Lung (tissue), 11 donors: ENCODE measurements at regions not wholly inside any gene's neighbourhood (a gene's known extent, or its start where the extent isn't known, plus 50 kb on each side); places are given as distances from the start of the nearest gene placed in this dataset.

ENCODE experiments used
- ATAC-seq: fragments of 200-7000 bp; cut with Tn5 transposase; one replicate; pipeline ENCODE4 v1.9.1; 2020; ENCODE audit warnings: moderate number of reproducible peaks; ENCODE audit not compliant: insufficient read depth, low FRiP score
- DNase-seq, 3 donors: peaks; one replicate each; pipeline ENCODE4 v3.0.0-alpha.2; 2013 to 2017
- H3K27ac ChIP-seq, 2 donors: one replicate each; pipeline ENCODE4 v1.5.1; 2013; ENCODE audit warnings: mild to moderate bottlenecking in 2 of 2, moderate library complexity in 2 of 2, control low read depth in 1 of 2, inconsistent platforms in 1 of 2, low read depth in 1 of 2, low read length in 1 of 2
- H3K27me3 ChIP-seq, 3 donors: one replicate each; pipeline ENCODE4 v1.5.1; 2013; ENCODE audit warnings: low read length in 2 of 3; ENCODE audit not compliant: control insufficient read depth in 3 of 3, insufficient read depth in 3 of 3
- H3K36me3 ChIP-seq, 4 donors: one replicate each; pipeline ENCODE4 v1.5.1; 2013; ENCODE audit warnings: low read length in 4 of 4, mild to moderate bottlenecking in 1 of 4, moderate library complexity in 1 of 4; ENCODE audit not compliant: control insufficient read depth in 4 of 4, insufficient read depth in 4 of 4
- H3K4me1 ChIP-seq, 5 donors: one replicate each; pipeline ENCODE4 v1.5.1; 2013; ENCODE audit warnings: low read length in 5 of 5, mild to moderate bottlenecking in 2 of 5, moderate library complexity in 1 of 5; ENCODE audit not compliant: control insufficient read depth in 5 of 5, insufficient read depth in 5 of 5
- H3K4me3 ChIP-seq: one replicate; pipeline ENCODE4 v1.5.1; 2013; ENCODE audit warnings: mild to moderate bottlenecking, control low read depth, moderate library complexity
- H3K9ac ChIP-seq, 2 donors: one replicate each; pipeline ENCODE4 v1.5.1; 2013; ENCODE audit warnings: low read length in 2 of 2, control low read depth in 1 of 2; ENCODE audit not compliant: insufficient read depth in 1 of 2
- H3K9me3 ChIP-seq, 4 donors: one replicate each; pipeline ENCODE4 v1.5.1; 2013; ENCODE audit warnings: low read length in 3 of 4, mild to moderate bottlenecking in 1 of 4, moderate library complexity in 1 of 4; ENCODE audit not compliant: control insufficient read depth in 4 of 4, insufficient read depth in 3 of 4
- WGBS, 2 donors: extraction: QIAGEN DNeasy Blood & Tissue Kit; methylation state at CpG; one replicate each; pipeline ENCODE4 v1.1.7; 2013; 5-methylcytosine and 5-hydroxymethylcytosine counted together
- TF ChIP-seq, protein P1 (sequence below): IDR thresholded peaks from 2 replicates; pipeline ENCODE4 v1.5.1; 2012; ENCODE audit warnings: mild to moderate bottlenecking; ENCODE audit errors: control extremely low read depth, extremely low read depth
- donor health status: control.
- donor health status: control.
- donor health status: Bipolar disorder and iron deficiency.
- donor health status: healthy.
- donor health status: DM: yes; HTN: yes; CAD: no.

DNA sequence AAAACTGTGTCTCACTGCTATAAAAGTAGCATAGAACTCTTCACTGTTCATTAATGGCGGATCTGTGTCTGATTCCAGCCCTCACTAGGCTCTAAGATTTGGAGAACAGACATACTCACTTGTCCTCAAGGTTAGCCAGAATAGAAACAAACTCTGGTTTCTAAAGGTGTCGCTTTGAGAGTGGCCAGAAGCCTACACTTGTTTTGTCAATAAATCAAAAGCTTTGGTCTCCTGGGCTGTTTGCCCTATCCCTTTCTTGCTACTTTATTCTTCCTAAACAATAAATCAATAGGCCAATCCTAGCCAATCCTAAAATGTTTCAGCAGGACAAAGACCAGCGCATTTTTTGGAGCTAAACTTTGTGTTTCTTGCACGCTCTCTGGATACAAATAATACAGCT, 1064.6 kb upstream of the CHAC2 start:
- ATAC-seq (no peak), DNase-seq (no peak)
- no peak overlapping the region for H3K4me3 ChIP-seq
- H3K27me3 ChIP-seq: no peaks in the 10 kb centered on the region
- H3K27ac ChIP-seq: no peak overlapping the region
- H3K9me3 ChIP-seq: no peaks in the 10 kb centered on the region
- WGBS, 2 donors: 89 to 92% methylated on average over 4 of the region's 4 CpGs
- no peaks in the 10 kb centered on the region for H3K4me1 ChIP-seq
- H3K36me3 ChIP-seq: no peaks in the 10 kb centered on the region
- H3K9ac ChIP-seq: no peak overlapping the region
- TF ChIP-seq, protein P1, sequence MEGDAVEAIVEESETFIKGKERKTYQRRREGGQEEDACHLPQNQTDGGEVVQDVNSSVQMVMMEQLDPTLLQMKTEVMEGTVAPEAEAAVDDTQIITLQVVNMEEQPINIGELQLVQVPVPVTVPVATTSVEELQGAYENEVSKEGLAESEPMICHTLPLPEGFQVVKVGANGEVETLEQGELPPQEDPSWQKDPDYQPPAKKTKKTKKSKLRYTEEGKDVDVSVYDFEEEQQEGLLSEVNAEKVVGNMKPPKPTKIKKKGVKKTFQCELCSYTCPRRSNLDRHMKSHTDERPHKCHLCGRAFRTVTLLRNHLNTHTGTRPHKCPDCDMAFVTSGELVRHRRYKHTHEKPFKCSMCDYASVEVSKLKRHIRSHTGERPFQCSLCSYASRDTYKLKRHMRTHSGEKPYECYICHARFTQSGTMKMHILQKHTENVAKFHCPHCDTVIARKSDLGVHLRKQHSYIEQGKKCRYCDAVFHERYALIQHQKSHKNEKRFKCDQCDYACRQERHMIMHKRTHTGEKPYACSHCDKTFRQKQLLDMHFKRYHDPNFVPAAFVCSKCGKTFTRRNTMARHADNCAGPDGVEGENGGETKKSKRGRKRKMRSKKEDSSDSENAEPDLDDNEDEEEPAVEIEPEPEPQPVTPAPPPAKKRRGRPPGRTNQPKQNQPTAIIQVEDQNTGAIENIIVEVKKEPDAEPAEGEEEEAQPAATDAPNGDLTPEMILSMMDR: no peak

DNA sequence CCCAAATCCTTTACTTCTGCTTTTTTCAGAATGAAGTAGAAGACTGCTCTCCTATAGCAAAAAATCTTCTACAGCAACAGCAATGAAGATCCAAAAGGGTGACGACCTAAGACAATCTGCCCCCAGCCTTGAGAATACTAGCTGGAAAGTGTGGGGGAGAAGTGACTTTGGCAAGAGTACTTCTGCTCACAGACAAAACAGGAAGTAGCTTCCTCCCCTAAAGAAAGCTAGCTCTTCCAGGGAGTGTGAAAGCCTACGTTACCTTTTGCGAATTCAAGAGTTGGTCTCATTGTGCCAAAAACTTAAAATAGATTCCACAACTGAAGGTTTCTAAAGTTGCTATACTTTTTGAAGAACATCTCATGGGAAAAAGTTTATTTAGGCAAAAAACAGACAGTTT, 1069.2 kb upstream of the CHAC2 start:
- H3K9ac ChIP-seq: no peak overlapping the region
- H3K9me3 ChIP-seq: no peaks in the 10 kb centered on the region
- DNase-seq (peak in 2 of 3 donors; percentile 2 to 19), ATAC-seq (no peak)
- H3K36me3 ChIP-seq: no peaks in the 10 kb centered on the region
- no peaks in the 10 kb centered on the region for H3K4me1 ChIP-seq
- 56 to 71% methylated on average over 3 of the region's 3 CpGs for WGBS, 2 donors
- H3K4me3 ChIP-seq: no peak overlapping the region
- H3K27ac ChIP-seq: no peak overlapping the region
- H3K27me3 ChIP-seq: no peaks in the 10 kb centered on the region
- TF ChIP-seq, protein P1: no peak

DNA sequence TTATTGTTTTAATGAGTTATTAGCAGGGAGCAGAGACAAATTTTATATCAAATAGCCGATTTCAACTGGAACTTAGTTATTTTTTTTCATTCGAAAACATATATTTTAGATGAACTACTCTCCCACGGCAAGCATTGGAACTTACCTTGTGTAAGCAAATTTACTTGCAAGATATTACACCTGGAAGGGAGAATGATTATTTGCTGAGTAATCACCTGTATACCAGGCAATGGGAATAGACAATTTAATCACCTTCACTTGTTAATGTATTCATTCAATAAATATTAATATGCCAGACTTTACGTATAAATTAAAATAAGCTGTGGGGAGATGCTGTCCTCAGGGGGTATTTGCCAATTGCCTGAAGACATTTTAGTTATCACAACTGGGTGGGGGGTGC, 1069.9 kb upstream of the CHAC2 start:
- no peaks in the 10 kb centered on the region for H3K9me3 ChIP-seq
- WGBS, 2 donors: 92 to 94% methylated on average over 4 of the region's 4 CpGs
- H3K9ac ChIP-seq: no peak overlapping the region
- ATAC-seq (no peak), DNase-seq (no peak)
- no peaks in the 10 kb centered on the region for H3K27me3 ChIP-seq
- H3K36me3 ChIP-seq: no peaks in the 10 kb centered on the region
- TF ChIP-seq, protein P1: no peak
- H3K27ac ChIP-seq: no peak overlapping the region
- H3K4me3 ChIP-seq: no peak overlapping the region
- H3K4me1 ChIP-seq: no peaks in the 10 kb centered on the region

DNA sequence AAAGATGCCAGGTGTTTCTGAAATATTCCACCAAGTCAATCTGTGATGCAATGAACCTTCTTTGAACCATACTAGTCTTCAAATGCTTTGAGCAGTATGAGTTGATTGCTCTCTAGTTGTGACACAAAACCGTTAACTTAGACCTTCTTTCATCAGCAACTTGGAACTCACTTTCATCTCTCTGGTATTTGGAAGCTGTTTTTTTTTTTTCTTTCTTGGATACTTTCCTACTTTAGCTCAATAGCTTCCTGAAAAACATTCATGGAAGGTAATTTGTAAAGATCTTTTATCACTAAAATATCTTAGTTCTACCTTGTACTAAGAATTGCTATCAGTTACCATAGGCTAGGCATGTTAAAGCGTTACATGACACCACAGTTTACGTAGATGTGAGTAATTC, 1071.9 kb upstream of the CHAC2 start:
- H3K4me1 ChIP-seq: no peaks in the 10 kb centered on the region
- no peak overlapping the region for H3K27ac ChIP-seq
- H3K4me3 ChIP-seq: no peak overlapping the region
- no peak overlapping the region for H3K9ac ChIP-seq
- DNase-seq (no peak), ATAC-seq (no peak)
- H3K9me3 ChIP-seq: no peaks in the 10 kb centered on the region
- H3K36me3 ChIP-seq: no peaks in the 10 kb centered on the region
- no peaks in the 10 kb centered on the region for H3K27me3 ChIP-seq
- TF ChIP-seq, protein P1: no peak
- 72 to 80% methylated on average over 3 of the region's 3 CpGs for WGBS, 2 donors
